Right renal cortex interstitium (tissue), 3 donors: ENCODE measurements at regions not wholly inside any gene's neighbourhood (a gene's known extent, or its start where the extent isn't known, plus 50 kb on each side); places are given as distances from the start of the nearest gene placed in this dataset.

ENCODE experiments used
- DNase-seq, 3 donors: peaks; one replicate each; pipeline ENCODE4 v3.0.0-alpha.2; 2013; ENCODE audit warnings: low read depth in 3 of 3, low spot score in 2 of 3

GRCh38 chr4:129167640-129168260 is 71.8 kb downstream of the C4orf33 start:
- peak in 2 of 3 donors; percentile 10 to 13 for DNase-seq

GRCh38 chr4:129172181-129172580 is 76.2 kb downstream of the C4orf33 start:
- DNase-seq = no peak

- no peak for DNase-seq
These were observed 80.9 kb downstream of the C4orf33 start for GRCh38 chr4:129176864-129177263.

- no peak for DNase-seq
These were observed 83.3 kb downstream of the C4orf33 start for GRCh38 chr4:129179276-129179675.

GRCh38 chr4:129189630-129190029 is 93.7 kb downstream of the C4orf33 start:
- no peak for DNase-seq

- no peak for DNase-seq
These were observed 97.6 kb downstream of the C4orf33 start for GRCh38 chr4:129193357-129194100.

GRCh38 chr4:129208481-129208880 is 112.5 kb downstream of the C4orf33 start:
- DNase-seq = no peak

GRCh38 chr4:129213692-129214091 is 117.7 kb downstream of the C4orf33 start:
- no peak for DNase-seq

GRCh38 chr4:129218360-129218759 is 122.4 kb downstream of the C4orf33 start:
- DNase-seq = peak in 1 of 3 donors; percentile 32

GRCh38 chr4:129218897-129219296 is 122.9 kb downstream of the C4orf33 start:
- no peak for DNase-seq

- no peak for DNase-seq
These were observed 124.3 kb downstream of the C4orf33 start for GRCh38 chr4:129220254-129220653.

GRCh38 chr4:129223945-129224344 is 128.0 kb downstream of the C4orf33 start:
- no peak for DNase-seq

- no peak for DNase-seq
These were observed 134.9 kb downstream of the C4orf33 start for GRCh38 chr4:129230846-129231245.

- DNase-seq = no peak
These were observed 136.1 kb downstream of the C4orf33 start for GRCh38 chr4:129231945-129232588.

GRCh38 chr4:129232589-129233337 is 136.8 kb downstream of the C4orf33 start:
- DNase-seq = no peak

GRCh38 chr4:129233691-129234090 is 137.7 kb downstream of the C4orf33 start:
- no peak for DNase-seq

GRCh38 chr4:129236351-129236750 is 140.4 kb downstream of the C4orf33 start:
- no peak for DNase-seq

- no peak for DNase-seq
These were observed 143.1 kb downstream of the C4orf33 start for GRCh38 chr4:129239088-129239487.

- DNase-seq = no peak
These were observed 144.9 kb downstream of the C4orf33 start for GRCh38 chr4:129240816-129241215.

- no peak for DNase-seq
These were observed 150.2 kb downstream of the C4orf33 start for GRCh38 chr4:129246145-129246544.

GRCh38 chr4:129246910-129247461 is 151.0 kb downstream of the C4orf33 start:
- no peak for DNase-seq
